Natural killer cell (primary cell): ENCODE measurements at regions not wholly inside any gene's neighbourhood (a gene's known extent, or its start where the extent isn't known, plus 50 kb on each side); places are given as distances from the start of the nearest gene placed in this dataset.

Experiments
- ATAC-seq, 3 donors: fragments of 150-1000 bp in 2 of 3; fragments of 200-7000 bp in 1 of 3; cut with Tn5 transposase; 1 replicate in 1 of 3; 2 replicates in 2 of 3; pipeline ENCODE4 v1.10.0; 2021; ENCODE audit warnings: mild to moderate bottlenecking in 2 of 3, moderate library complexity in 2 of 3
- DNase-seq, 2 donors: peaks; one replicate each; pipeline versions ENCODE4 v3.0.0 to v3.0.0-alpha.2; 2013 to 2021; ENCODE audit warnings: mixed read lengths in 1 of 2
- H3K27ac ChIP-seq: one replicate; pipeline ENCODE4 v1.5.1; 2013; ENCODE audit warnings: mild to moderate bottlenecking, low read length
- H3K27me3 ChIP-seq: one replicate; pipeline ENCODE4 v1.6.1; 2013; ENCODE audit warnings: low read length; ENCODE audit not compliant: control insufficient read depth, insufficient read depth
- H3K36me3 ChIP-seq: one replicate; pipeline ENCODE4 v1.6.1; 2013; ENCODE audit warnings: low read length; ENCODE audit not compliant: control insufficient read depth, insufficient read depth
- H3K4me1 ChIP-seq: one replicate; pipeline ENCODE4 v1.6.1; 2013; ENCODE audit warnings: low read length; ENCODE audit not compliant: control insufficient read depth, insufficient read depth
- H3K4me3 ChIP-seq: one replicate; pipeline ENCODE4 v1.5.1; 2013; ENCODE audit warnings: low read length
- H3K9me3 ChIP-seq: one replicate; pipeline ENCODE4 v1.6.1; 2013; ENCODE audit warnings: low read length; ENCODE audit not compliant: control insufficient read depth, insufficient read depth
- H3K27ac Mint-ChIP-seq, 2 donors: one replicate each; pipeline ENCODE4 v1.8.0; 2022; ENCODE audit warnings: mild to moderate bottlenecking in 2 of 2, mixed read lengths in 2 of 2, moderate library complexity in 1 of 2
- H3K27me3 Mint-ChIP-seq, 2 donors: one replicate each; pipeline ENCODE4 v1.8.0; 2022; ENCODE audit warnings: low read depth in 2 of 2, mixed read lengths in 2 of 2
- H3K36me3 Mint-ChIP-seq: one replicate; pipeline ENCODE4 v1.8.0; 2022; ENCODE audit warnings: mixed read lengths
- H3K4me1 Mint-ChIP-seq, 2 donors: one replicate each; pipeline ENCODE4 v1.8.0; 2022; ENCODE audit warnings: mixed read lengths in 2 of 2
- H3K4me3 Mint-ChIP-seq: one replicate; pipeline ENCODE4 v1.8.0; 2022; ENCODE audit warnings: mild to moderate bottlenecking, moderate library complexity, mixed read lengths
- H3K9me3 Mint-ChIP-seq, 2 donors: one replicate each; pipeline ENCODE4 v1.8.0; 2022; ENCODE audit warnings: mixed read lengths in 2 of 2
- CTCF ChIP-seq: fragments of 200-600 bp; IDR thresholded peaks from one replicate; pipeline ENCODE4 v1.8.0; 2022; ENCODE audit warnings: antibody characterized with exemption
- WGBS: methylation state at CpG from one replicate; pipeline ENCODE4 v1.1.7; 2013; ENCODE audit warnings: missing lambda C conversion rate; ENCODE audit not compliant: insufficient coverage; 5-methylcytosine and 5-hydroxymethylcytosine counted together
- intact Hi-C: fragments of 100-400 bp; cut with micrococcal nuclease; formaldehyde crosslinking; loops from one replicate; pipeline ENCODE4 v1.14.2; 2022

GRCh38 chr12:91507754-91508153 is 325.1 kb upstream of the DCN start:
- Mint-ChIP-seq H3K27ac (no peak overlapping the region), H3K27me3 (peaks cover 18 to 34% of the 10 kb centered on the region in 2 donors), H3K9me3 (no peaks in the 10 kb centered on the region), H3K36me3 (no peaks in the 10 kb centered on the region), H3K4me3 (no peak overlapping the region), H3K4me1 (no peaks in the 10 kb centered on the region)
- ATAC-seq (no peak), DNase-seq (no peak)
- H3K27ac ChIP-seq: no peak overlapping the region
- no peak for TF ChIP-seq CTCF
- 6% methylated on average over 1 of the region's 1 CpG for WGBS
- no peaks in the 10 kb centered on the region for H3K9me3 ChIP-seq
- no peaks in the 10 kb centered on the region for H3K4me1 ChIP-seq
- no peak overlapping the region for H3K4me3 ChIP-seq
- intact Hi-C loops: no loop called here
- no peaks in the 10 kb centered on the region for H3K27me3 ChIP-seq
- no peaks in the 10 kb centered on the region for H3K36me3 ChIP-seq

- no peaks in the 10 kb centered on the region for H3K36me3 ChIP-seq
- Mint-ChIP-seq H3K9me3 (no peaks in the 10 kb centered on the region), H3K4me3 (no peak overlapping the region), H3K36me3 (no peaks in the 10 kb centered on the region), H3K4me1 (no peaks in the 10 kb centered on the region), H3K27ac (no peak overlapping the region), H3K27me3 (peaks cover 21 to 42% of the 10 kb centered on the region in 2 donors)
- no peak overlapping the region for H3K27ac ChIP-seq
- no peak overlapping the region for H3K4me3 ChIP-seq
- no peak for TF ChIP-seq CTCF
- H3K27me3 ChIP-seq: no peaks in the 10 kb centered on the region
- 100% methylated on average over 1 of the region's 2 CpGs for WGBS
- ATAC-seq: no peak
- intact Hi-C loops: no loop called here
- H3K4me1 ChIP-seq: no peaks in the 10 kb centered on the region
- no peak for DNase-seq
- no peaks in the 10 kb centered on the region for H3K9me3 ChIP-seq
These were observed 323.8 kb upstream of the DCN start for GRCh38 chr12:91506452-91506851.

GRCh38 chr12:91505006-91505405 is 322.4 kb upstream of the DCN start:
- peaks cover 14 to 37% of the 10 kb centered on the region in 2 donors for H3K27me3 Mint-ChIP-seq
- no peaks in the 10 kb centered on the region for H3K4me1 ChIP-seq
- intact Hi-C loops: no loop called here
- no peaks in the 10 kb centered on the region for H3K9me3 ChIP-seq
- ATAC-seq (no peak), DNase-seq (no peak)
- H3K27ac Mint-ChIP-seq: no peak overlapping the region
- H3K9me3 Mint-ChIP-seq: no peaks in the 10 kb centered on the region
- H3K27me3 ChIP-seq: no peaks in the 10 kb centered on the region
- no peaks in the 10 kb centered on the region for H3K4me1 Mint-ChIP-seq
- H3K4me3 ChIP-seq: no peak overlapping the region
- H3K36me3 ChIP-seq: no peaks in the 10 kb centered on the region
- H3K4me3 Mint-ChIP-seq: no peak overlapping the region
- H3K27ac ChIP-seq: no peak overlapping the region
- TF ChIP-seq CTCF: no peak
- H3K36me3 Mint-ChIP-seq: no peaks in the 10 kb centered on the region

GRCh38 chr12:91502208-91502607 is 319.6 kb upstream of the DCN start:
- H3K4me1 ChIP-seq: no peaks in the 10 kb centered on the region
- H3K4me3 ChIP-seq: no peak overlapping the region
- H3K36me3 Mint-ChIP-seq: no peaks in the 10 kb centered on the region
- intact Hi-C loops: no loop called here
- H3K4me3 Mint-ChIP-seq: no peak overlapping the region
- no peaks in the 10 kb centered on the region for H3K9me3 ChIP-seq
- no peaks in the 10 kb centered on the region for H3K36me3 ChIP-seq
- no peak overlapping the region for H3K27ac ChIP-seq
- no peak for DNase-seq
- no peak for TF ChIP-seq CTCF
- H3K27ac Mint-ChIP-seq: no peak overlapping the region
- no peaks in the 10 kb centered on the region for H3K9me3 Mint-ChIP-seq
- H3K27me3 ChIP-seq: no peaks in the 10 kb centered on the region
- peaks cover 14 to 35% of the 10 kb centered on the region in 2 donors for H3K27me3 Mint-ChIP-seq
- WGBS: 80% methylated on average over 4 of the region's 4 CpGs
- no peak for ATAC-seq
- no peaks in the 10 kb centered on the region for H3K4me1 Mint-ChIP-seq
